DMS153 treated with DMSO at 0.1 percent for 48 hours (cell line): ENCODE measurements at regions not wholly inside any gene's neighbourhood (a gene's known extent, or its start where the extent isn't known, plus 50 kb on each side); places are given as distances from the start of the nearest gene placed in this dataset.
A peak's percentile ranks its signal among the peaks of the same experiment; 100 is the strongest.
"Not testable (repeated sequence)": the region's sequence is repeated elsewhere in the genome, so short reads cannot be mapped to it uniquely, and the experiment has no call there.

Source experiments
- DNase-seq: peaks from one replicate; lab custom pipeline; 2025; ENCODE audit not compliant: unreplicated experiment; lab: John Stamatoyannopoulos, UW

DNA sequence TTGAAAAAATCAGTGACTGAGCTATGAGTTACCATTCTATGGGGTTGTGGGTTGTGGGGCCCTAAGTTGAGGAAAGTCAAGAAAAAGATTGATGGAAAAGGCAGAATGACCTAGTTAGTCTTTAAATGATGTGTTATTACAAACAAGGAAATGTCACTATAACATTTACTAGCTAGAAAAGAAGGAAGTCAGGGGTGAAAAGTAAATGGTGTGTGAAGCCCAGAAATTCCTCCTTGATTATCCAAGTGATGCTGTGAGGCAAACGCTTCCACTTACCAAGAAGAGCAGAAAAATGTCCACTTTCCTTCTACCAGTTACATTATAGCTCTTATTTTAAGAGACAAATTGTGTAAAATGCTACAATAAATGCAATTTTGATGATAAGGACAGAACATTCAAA is 285.3 kb upstream of the DPP6 start:
- DNase-seq = not testable (repeated sequence)

- DNase-seq = no peak
Observed at GRCh38 chr7:153772966-153773365, 279.2 kb upstream of the DPP6 start.

GRCh38 chr7:153776940-153777339 is 275.3 kb upstream of the DPP6 start:
- not testable (repeated sequence) for DNase-seq

DNA sequence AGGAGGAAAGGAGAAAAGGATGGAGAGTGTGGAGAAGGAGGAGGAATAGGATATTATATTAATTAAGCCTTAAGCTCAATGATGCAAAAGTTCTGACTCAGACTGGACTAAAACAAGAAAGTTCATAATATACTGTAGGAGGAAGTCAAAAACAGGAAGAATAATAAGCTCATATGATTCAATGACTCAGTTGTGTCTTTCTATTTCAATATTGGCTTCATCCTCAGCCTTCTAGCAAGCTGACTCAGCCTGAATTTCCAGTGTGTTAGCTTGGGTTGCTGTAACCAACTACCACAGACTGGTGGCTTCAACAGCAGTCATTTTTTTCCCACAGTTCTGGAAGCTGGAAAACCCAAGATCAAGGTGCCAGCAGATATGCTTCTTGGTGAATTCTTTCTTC is 254.8 kb upstream of the DPP6 start:
- not testable (repeated sequence) for DNase-seq

GRCh38 chr7:153808117-153808516 is 244.1 kb upstream of the DPP6 start:
- no peak for DNase-seq

DNA sequence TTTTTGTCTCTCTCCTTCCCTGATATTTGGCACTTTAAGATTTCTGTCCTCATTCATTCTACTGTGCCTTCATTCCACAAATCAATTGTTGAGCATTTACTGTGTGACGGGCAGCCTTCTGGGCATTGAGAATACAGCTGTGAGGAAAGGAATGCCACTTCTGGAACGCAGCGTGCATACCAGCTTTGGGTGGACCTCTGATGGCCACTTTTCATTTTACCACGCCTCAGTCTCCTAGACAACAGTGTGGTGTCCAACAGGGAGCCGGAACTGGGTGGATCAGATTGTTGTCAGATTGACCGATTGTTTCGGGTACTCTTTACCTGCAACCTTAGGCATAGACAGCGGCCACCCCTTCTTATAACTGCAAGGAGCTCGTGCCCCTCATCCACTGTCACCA is 222.7 kb upstream of the DPP6 start:
- no peak for DNase-seq

GRCh38 chr7:153832160-153832559 is 220.0 kb upstream of the DPP6 start:
- DNase-seq = no peak

GRCh38 chr7:153835103-153835502 is 217.1 kb upstream of the DPP6 start:
- peak; percentile 9 for DNase-seq

DNA sequence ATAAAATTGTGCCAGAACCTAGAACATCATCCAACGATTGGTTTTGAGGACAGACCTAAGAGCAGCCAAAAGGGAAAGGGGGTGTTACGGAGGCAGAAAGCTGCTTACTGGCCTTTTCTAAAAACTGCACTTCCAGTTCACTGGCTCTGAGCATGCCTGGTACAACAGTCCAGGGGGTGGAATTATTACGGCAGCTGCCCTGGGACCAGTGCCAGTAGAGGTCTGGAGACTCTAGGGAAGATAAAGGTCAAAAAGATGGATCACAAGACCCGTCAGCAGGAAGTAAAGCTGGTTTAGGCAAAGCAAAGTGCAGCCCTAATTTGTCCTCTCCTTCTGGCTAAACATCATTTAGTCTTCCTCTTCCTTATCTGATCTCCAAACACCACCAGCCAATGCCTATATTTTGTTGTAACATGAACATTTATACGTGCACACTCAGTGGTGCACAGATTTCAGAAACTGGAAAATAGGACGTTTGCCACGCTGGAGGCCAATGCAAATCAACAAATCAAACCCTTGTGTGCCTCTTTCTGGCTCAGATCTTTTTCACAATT is 216.4 kb upstream of the DPP6 start:
- no peak for DNase-seq

- DNase-seq = no peak
Observed at GRCh38 chr7:153838591-153838990, 213.6 kb upstream of the DPP6 start.

GRCh38 chr7:153840861-153841260 is 211.3 kb upstream of the DPP6 start:
- no peak for DNase-seq

DNA sequence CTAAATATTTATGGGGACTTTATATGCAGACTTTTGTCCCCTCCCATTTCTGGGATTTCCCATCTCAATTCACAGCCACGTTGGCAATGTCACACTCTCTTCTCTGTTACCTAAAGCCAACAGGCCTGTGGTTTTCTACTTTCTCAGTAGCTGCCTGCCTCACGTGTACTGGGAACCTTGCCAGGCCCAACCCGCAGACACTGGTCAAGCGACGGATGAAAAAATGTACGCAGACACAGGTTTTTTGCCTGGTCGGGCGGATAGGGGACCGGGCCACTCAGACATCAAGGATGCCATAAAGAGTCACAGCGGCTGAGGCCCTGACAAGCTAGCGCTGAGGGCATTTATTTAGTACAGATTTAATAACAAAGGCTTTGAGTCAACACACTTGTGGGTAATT is 204.4 kb upstream of the DPP6 start:
- DNase-seq = no peak

GRCh38 chr7:153852261-153852660 is 199.9 kb upstream of the DPP6 start:
- DNase-seq = no peak

DNA sequence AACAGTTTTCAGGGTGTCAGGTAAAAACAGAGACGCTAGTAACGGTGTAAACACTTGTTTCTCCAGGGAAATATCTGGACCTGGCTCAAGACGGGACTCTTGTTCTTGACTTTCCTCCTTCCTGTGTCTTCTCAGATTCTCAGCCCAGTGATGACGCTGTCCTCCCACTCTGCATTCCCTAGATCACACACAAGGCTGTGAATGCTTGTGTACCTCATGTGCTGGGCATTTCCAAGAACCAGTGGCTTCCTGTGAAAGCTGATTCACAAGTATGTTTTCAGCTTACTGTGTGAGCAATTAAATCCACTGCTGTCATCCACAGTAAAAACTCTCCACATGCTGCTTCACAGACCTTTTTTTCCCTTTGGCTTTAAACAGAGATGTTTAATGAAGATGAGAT is 193.8 kb upstream of the DPP6 start:
- DNase-seq = no peak

- DNase-seq = no peak
Observed at GRCh38 chr7:153859239-153859638, 193.0 kb upstream of the DPP6 start.

DNA sequence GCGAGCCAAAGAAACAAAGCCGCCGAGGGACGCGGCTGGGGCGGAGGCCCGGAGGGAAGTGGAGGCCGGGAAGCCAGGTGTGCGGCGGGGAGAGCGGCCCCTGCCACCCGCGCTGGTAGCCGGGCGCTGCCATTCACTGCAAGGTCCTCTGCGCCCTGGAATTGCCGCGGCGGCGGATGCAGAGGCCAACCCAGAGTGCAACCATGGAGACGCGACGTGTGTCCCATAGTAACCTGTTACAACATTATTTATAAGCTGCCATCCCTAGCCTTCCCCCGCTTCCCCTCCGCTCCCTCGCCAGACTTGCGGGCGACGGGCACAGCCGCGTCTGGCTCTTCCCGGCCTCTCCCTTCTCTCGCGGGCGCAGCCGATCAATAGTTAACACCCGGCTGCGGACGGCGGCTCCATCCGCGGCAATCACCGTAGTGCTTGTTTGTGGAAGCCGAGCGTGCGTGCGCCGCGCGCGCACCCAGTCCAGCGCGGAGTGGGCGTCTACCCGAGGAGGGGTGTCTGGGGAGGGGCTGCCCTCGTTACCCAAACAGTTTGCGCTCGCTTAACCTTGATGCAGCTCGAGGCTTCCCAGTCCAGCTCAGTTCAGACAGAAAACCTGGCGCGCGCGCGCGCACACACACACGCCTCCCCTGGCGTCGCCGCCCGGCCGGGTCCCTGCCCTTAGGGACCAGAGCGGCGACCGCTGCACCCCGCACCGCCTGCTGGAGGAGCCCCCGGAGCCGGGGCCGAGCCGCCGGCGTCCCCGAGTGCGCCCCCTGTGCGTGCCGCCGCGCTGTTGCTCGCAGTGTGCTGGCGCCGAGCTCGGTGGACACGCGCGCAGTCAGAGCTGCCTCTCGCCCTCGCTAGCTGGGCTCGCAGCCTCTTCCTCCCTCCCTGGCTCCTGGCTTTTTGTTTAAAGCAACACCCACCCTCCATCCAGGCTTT is 165.4 kb upstream of the DPP6 start:
- no peak for DNase-seq

DNA sequence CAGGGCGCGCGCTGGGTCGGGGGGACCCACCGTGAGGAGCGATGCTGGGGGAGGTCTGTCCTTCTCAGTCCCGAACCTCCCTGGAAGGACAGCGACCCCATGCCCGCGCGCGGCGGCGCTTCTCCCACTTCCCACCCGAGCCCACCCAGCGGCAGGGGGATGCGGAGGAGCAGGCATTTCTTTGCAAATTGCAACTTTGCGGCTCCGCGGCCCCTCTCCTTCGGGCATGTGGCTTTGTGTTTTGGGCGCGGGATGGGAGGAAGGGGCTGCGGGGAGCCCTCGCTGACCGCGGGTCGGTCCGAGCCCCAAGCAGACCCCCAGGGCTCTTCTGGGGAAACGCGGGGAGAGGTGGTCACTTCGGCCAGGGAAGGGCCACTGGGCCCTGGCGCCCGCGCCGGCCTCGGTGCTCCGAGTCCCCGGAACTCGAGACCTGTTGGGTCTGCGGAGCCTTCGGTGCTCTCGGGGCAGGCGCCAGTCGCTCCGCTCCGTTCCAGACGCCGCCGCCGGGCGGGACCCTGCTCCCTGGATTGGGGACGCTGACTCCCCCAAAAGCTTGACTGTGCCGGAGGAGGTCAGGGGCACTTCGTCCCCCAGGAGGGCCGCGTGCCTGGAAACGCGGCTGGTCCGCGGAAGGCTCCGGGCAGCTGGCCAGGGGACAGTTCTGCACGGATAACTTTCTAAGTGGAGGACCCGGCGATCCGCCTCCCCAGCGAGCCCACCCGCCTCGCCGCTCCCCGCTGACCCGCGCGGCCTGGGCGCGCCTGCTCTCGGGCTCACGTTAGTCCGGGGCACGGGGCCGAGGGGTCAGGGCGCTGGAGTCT is 164.2 kb upstream of the DPP6 start:
- DNase-seq = no peak

- DNase-seq = no peak
Observed at GRCh38 chr7:153891990-153892389, 160.2 kb upstream of the DPP6 start.

DNA sequence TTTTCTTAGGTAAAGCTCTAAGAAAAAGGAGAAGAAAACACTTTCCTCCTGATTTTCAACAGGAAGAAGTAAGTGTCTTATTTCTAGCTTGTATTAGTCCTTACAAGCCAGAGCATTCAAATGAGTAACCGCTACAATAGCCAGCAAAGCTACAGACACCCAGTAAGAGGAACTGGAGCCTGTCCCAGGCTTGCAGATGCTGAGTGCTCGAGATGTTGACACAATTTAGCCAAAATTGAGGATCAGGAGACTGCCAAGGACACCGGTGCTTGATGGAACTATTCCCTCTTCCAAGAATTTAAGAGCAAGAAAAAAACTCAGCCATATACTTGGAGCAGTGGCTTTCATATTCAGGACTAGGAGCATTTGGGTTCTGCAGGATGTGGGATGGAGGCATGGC is 149.3 kb upstream of the DPP6 start:
- no peak for DNase-seq

DNA sequence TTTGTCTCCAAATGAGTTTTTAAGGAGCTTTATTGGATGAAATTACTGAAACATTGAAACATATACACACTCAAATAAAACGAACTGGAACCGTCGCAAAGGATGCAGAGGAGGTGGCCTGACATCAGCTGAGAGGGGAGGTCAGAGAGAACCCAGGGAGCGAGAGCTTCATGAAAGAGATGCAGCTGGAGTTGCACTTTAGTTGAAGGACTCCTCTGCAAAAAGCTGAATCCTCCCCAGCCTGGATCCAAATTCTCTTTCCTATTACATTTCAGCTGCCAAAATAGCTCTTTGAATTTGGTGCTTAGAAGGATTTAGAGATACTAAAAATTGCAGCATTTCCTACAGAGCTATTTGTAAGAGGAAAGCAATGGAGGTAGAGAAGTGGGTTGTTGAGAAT is 140.0 kb upstream of the DPP6 start:
- no peak for DNase-seq

GRCh38 chr7:153920126-153920525 is 132.1 kb upstream of the DPP6 start:
- DNase-seq = no peak

GRCh38 chr7:153920897-153921296 is 131.3 kb upstream of the DPP6 start:
- DNase-seq = no peak
